GM23248 (cell line): ENCODE measurements at regions not wholly inside any gene's neighbourhood (a gene's known extent, or its start where the extent isn't known, plus 50 kb on each side); places are given as distances from the start of the nearest gene placed in this dataset.

Source experiments
- EZH2 ChIP-seq: fragments of 200-600 bp; sonication (generic); IDR thresholded peaks from 2 replicates; pipeline ENCODE4 v1.6.1; 2018; ENCODE audit warnings: antibody characterized with exemption, mild to moderate bottlenecking; ENCODE audit not compliant: insufficient read depth, poor library complexity, severe bottlenecking
- EZH2phosphoT487 ChIP-seq: fragments of 200-600 bp; sonication (generic); IDR thresholded peaks from 2 replicates; pipeline ENCODE4 v1.6.1; 2018; ENCODE audit warnings: antibody characterized with exemption, moderate library complexity, mild to moderate bottlenecking, low read depth; ENCODE audit not compliant: insufficient read depth

DNA sequence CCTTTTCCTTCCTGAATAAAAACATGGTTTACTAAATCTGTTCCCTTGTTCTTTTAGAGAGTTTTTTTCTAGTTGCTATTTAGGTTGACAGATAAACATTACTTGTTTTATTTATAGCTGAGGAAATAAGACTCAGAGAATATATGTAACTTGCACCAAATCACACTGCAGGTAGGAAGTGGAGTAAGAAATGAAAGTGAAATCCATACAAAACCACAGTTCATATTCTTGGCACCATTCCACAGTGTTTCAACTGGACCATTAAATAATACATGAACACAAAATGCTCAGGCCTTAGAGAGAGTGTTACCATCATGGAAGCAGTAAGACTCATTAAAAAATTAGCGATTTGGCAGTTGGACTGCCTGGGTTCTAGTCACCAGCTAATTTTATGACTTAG lies 326.9 kb upstream of the SLIT2 start:
- TF ChIP-seq EZH2 (no peak), EZH2phosphoT487 (no peak)
